VCaP (cell line): ENCODE measurements at regions not wholly inside any gene's neighbourhood (a gene's known extent, or its start where the extent isn't known, plus 50 kb on each side); places are given as distances from the start of the nearest gene placed in this dataset.

Source experiments
- H3K27ac ChIP-seq: fragments of 450-650 bp; 2 replicates; pipeline ENCODE4 v1.5.1; 2017
- CTCF ChIP-seq: fragments of 450-650 bp; conservative IDR thresholded peaks from 2 replicates; pipeline ENCODE4 v1.5.1; 2017; ENCODE audit warnings: mild to moderate bottlenecking, moderate library complexity

DNA sequence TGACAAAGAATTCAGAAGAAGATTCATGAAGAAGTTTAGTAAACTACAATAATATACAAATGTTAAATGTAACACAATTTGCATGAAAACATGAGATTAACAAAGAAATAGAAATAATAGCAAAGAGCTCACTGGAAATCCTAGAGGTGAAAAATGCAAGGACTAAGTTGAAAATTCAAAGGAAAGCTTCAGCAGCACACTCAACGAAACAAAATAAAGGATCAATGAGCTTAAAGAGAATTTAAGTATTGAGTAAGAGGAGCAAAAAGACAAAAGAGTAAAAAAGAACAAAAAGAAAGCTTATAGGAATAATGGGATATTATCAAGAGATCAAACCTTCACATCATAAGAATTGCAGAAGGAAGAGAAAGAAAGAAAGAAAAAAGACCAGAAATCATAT is 583.8 kb upstream of the NECTIN3 start:
- H3K27ac ChIP-seq = no peak overlapping the region
- TF ChIP-seq CTCF = no peak

- no peak for TF ChIP-seq CTCF
- H3K27ac ChIP-seq = no peak overlapping the region
Measured at GRCh38 chr3:110491413-110491812, 580.2 kb upstream of the NECTIN3 start.

DNA sequence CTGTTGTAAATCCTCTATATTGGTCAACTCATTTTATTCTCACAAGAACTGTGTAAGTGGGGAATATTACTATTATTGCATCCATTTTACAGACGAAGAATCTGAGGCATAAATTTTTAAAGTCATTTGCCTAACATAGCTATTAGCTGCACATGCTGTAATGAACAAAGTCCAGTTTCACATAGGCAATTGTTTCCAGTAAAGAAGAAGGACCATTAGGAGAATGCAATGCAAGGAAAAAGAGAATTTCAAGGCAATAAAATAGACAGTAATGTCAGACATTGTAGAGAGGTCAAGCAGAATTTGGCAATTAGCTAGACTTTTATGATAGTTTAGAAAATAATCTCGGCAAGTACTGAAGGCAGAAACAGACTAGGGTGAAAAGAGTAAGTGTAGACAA is 578.7 kb upstream of the NECTIN3 start:
- TF ChIP-seq CTCF = no peak
- no peak overlapping the region for H3K27ac ChIP-seq

GRCh38 chr3:110493438-110494092 is 578.1 kb upstream of the NECTIN3 start:
- no peak overlapping the region for H3K27ac ChIP-seq
- TF ChIP-seq CTCF = no peak

- no peak for TF ChIP-seq CTCF
- no peak overlapping the region for H3K27ac ChIP-seq
Measured at GRCh38 chr3:110494093-110494490, 577.5 kb upstream of the NECTIN3 start.

GRCh38 chr3:110494728-110495127 is 576.9 kb upstream of the NECTIN3 start:
- no peak for TF ChIP-seq CTCF
- H3K27ac ChIP-seq = no peak overlapping the region

GRCh38 chr3:110495201-110495927 is 576.3 kb upstream of the NECTIN3 start:
- H3K27ac ChIP-seq = no peak overlapping the region
- no peak for TF ChIP-seq CTCF
